CD14-positive monocyte (primary cell): ENCODE measurements at regions not wholly inside any gene's neighbourhood (a gene's known extent, or its start where the extent isn't known, plus 50 kb on each side); places are given as distances from the start of the nearest gene placed in this dataset.

Experiments
- DNase-seq, 3 donors: peaks; one replicate each; pipeline ENCODE4 v3.0.0-alpha.2; 2011 to 2022
- H2AFZ ChIP-seq: 2 replicates; pipeline ENCODE4 v1.6.0; 2012; ENCODE audit warnings: mild to moderate bottlenecking, low read depth, low read length, inconsistent platforms; ENCODE audit not compliant: insufficient read depth, poor library complexity, severe bottlenecking
- H3K27ac ChIP-seq, 2 donors: 1 replicate in 1 of 2; 2 replicates in 1 of 2; pipeline ENCODE4 v1.5.1; 2012 to 2013; ENCODE audit warnings: low read length in 2 of 2, control low read depth in 1 of 2, inconsistent platforms in 1 of 2, low read depth in 1 of 2, mild to moderate bottlenecking in 1 of 2
- H3K27me3 ChIP-seq, 2 donors: one replicate each; pipeline versions ENCODE4 v1.6.0 to v1.6.1; 2011 to 2013; ENCODE audit warnings: low read length in 2 of 2; ENCODE audit not compliant: control insufficient read depth in 2 of 2, insufficient read depth in 2 of 2
- H3K36me3 ChIP-seq, 2 donors: replicated peaks in 1 of 2; 1 replicate in 1 of 2; 2 replicates in 1 of 2; pipeline versions ENCODE4 v1.5.1 to v1.6.1; 2012 to 2013; ENCODE audit warnings: low read length in 2 of 2, control low read depth in 1 of 2, inconsistent platforms in 1 of 2, mild to moderate bottlenecking in 1 of 2; ENCODE audit not compliant: insufficient read depth in 2 of 2, control insufficient read depth in 1 of 2
- H3K4me1 ChIP-seq, 2 donors: 1 replicate in 1 of 2; 2 replicates in 1 of 2; pipeline versions ENCODE4 v1.5.1 to v1.6.1; 2012 to 2013; ENCODE audit warnings: low read length in 2 of 2, control low read depth in 1 of 2, inconsistent platforms in 1 of 2, mild to moderate bottlenecking in 1 of 2, moderate library complexity in 1 of 2; ENCODE audit not compliant: insufficient read depth in 2 of 2, control insufficient read depth in 1 of 2
- H3K4me2 ChIP-seq: replicated peaks from 2 replicates; pipeline ENCODE3; 2012; ENCODE audit warnings: low read length, moderate library complexity, mild to moderate bottlenecking; ENCODE audit not compliant: poor library complexity, severe bottlenecking; ENCODE audit errors: extremely low read depth
- H3K4me3 ChIP-seq, 3 experiments: fragments of 200-600 bp in 1 of 3; sonication (generic) in 1 of 3; replicated peaks in 1 of 3; 1 replicate in 2 of 3; 2 replicates in 1 of 3; pipeline ENCODE4 v1.5.1; 2011 to 2013; ENCODE audit warnings: low read length in 3 of 3, mild to moderate bottlenecking in 3 of 3, control low read depth in 2 of 3, low read depth in 2 of 3, inconsistent platforms in 1 of 3, moderate library complexity in 1 of 3
- H3K79me2 ChIP-seq: 2 replicates; pipeline ENCODE4 v1.6.0; 2012; ENCODE audit warnings: mild to moderate bottlenecking, control low read depth, inconsistent platforms, low read length, moderate library complexity; ENCODE audit not compliant: insufficient read depth
- H3K9ac ChIP-seq: 2 replicates; pipeline ENCODE4 v1.6.0; 2017; ENCODE audit warnings: low read length, mild to moderate bottlenecking; ENCODE audit not compliant: insufficient read depth, poor library complexity, severe bottlenecking
- H3K9me3 ChIP-seq, 2 donors: replicated peaks in 1 of 2; 1 replicate in 1 of 2; 2 replicates in 1 of 2; pipeline versions ENCODE4 v1.5.1 to v1.6.1; 2012 to 2013; ENCODE audit warnings: low read length in 2 of 2, control low read depth in 1 of 2; ENCODE audit not compliant: control insufficient read depth in 1 of 2, insufficient read depth in 1 of 2
- H4K20me1 ChIP-seq: 2 replicates; pipeline ENCODE4 v1.6.0; 2012; ENCODE audit warnings: mild to moderate bottlenecking, low read length, control low read depth, moderate library complexity; ENCODE audit not compliant: insufficient read depth
- H3K27ac Mint-ChIP-seq, 7 donors: one replicate each; pipeline ENCODE4 v1.8.0; 2020; ENCODE audit warnings: mild to moderate bottlenecking in 7 of 7, mixed read lengths in 7 of 7, moderate library complexity in 6 of 7, inconsistent platforms in 2 of 7
- H3K27me3 Mint-ChIP-seq, 3 donors: one replicate each; pipeline ENCODE4 v1.8.0; 2021 to 2022; ENCODE audit warnings: low read depth in 3 of 3, mild to moderate bottlenecking in 3 of 3, mixed read lengths in 3 of 3, moderate library complexity in 3 of 3, inconsistent platforms in 1 of 3
- H3K36me3 Mint-ChIP-seq, 2 donors: one replicate each; pipeline ENCODE4 v1.8.0; 2020; ENCODE audit warnings: mixed read lengths in 2 of 2, inconsistent platforms in 1 of 2, mild to moderate bottlenecking in 1 of 2
- H3K4me1 Mint-ChIP-seq: one replicate; pipeline ENCODE4 v1.8.0; 2020; ENCODE audit warnings: mild to moderate bottlenecking, mixed read lengths
- H3K4me3 Mint-ChIP-seq, 2 donors: one replicate each; pipeline ENCODE4 v1.8.0; 2020; ENCODE audit warnings: mild to moderate bottlenecking in 2 of 2, mixed read lengths in 2 of 2, moderate library complexity in 1 of 2
- H3K9me3 Mint-ChIP-seq, 7 donors: one replicate each; pipeline ENCODE4 v1.8.0; 2020 to 2022; ENCODE audit warnings: mixed read lengths in 7 of 7, mild to moderate bottlenecking in 6 of 7, moderate library complexity in 6 of 7, inconsistent platforms in 2 of 7
- CTCF ChIP-seq: fragments of 200-600 bp; IDR thresholded peaks from one replicate; pipeline ENCODE4 v1.8.0; 2022; ENCODE audit warnings: antibody characterized with exemption, mild to moderate bottlenecking
- WGBS: methylation state at CpG from one replicate; pipeline ENCODE4 v1.1.5; 2013; ENCODE audit warnings: missing lambda C conversion rate; ENCODE audit not compliant: insufficient coverage; 5-methylcytosine and 5-hydroxymethylcytosine counted together
- intact Hi-C, 2 donors: fragments of 100-400 bp; cut with micrococcal nuclease; formaldehyde crosslinking; loops; one replicate each; pipeline versions ENCODE4 v1.15.0 to v1.15.1; 2023

DNA sequence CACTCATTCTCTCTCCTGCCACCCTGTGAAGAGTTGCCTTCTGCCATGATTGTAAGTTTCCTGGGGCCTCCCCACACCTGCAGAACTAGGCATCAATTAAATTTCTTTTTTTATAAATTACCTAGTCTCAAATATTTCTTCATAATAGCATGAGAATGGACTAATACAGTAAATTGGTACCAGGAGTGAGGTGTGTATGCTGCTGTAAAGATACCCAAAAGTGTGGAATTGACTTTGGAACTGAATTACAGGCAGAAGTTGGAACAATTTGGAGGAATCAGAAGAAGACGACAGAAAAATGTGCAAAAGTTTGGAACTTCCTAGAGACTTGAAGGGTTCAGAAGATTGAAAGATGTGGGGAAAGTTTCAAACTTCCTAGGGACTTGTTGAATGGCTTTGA, 308.1 kb upstream of the TMPRSS15 start:
- Histone ChIP-seq H3K79me2 (no peaks in the 10 kb centered on the region), H3K27me3 (no peaks in the 10 kb centered on the region), H3K4me3 (no peak overlapping the region), H3K27ac (no peak overlapping the region), H2AFZ (no peak overlapping the region), H3K4me2 (no peak overlapping the region), H3K4me1 (no peaks in the 10 kb centered on the region), H4K20me1 (no peaks in the 10 kb centered on the region), H3K36me3 (no peaks in the 10 kb centered on the region), H3K9me3 (peaks cover 8 to 20% of the 10 kb centered on the region in 2 donors), H3K9ac (no peak overlapping the region)
- Mint-ChIP-seq H3K27ac (no peak overlapping the region), H3K27me3 (peaks cover 0 to 3% (median 0%) of the 10 kb centered on the region in 3 donors), H3K4me3 (no peak overlapping the region), H3K9me3 (peaks cover 0 to 23% (median 9%) of the 10 kb centered on the region in 7 donors), H3K36me3 (no peaks in the 10 kb centered on the region), H3K4me1 (no peaks in the 10 kb centered on the region)
- TF ChIP-seq CTCF: no peak
- WGBS: 90% methylated on average over 1 of the region's 1 CpG
- no peak for DNase-seq
- intact Hi-C loops: no loop called here

- H3K36me3 ChIP-seq: no peaks in the 10 kb centered on the region
- Mint-ChIP-seq H3K36me3 (no peaks in the 10 kb centered on the region), H3K4me3 (no peak overlapping the region), H3K9me3 (peaks cover 0 to 20% (median 9%) of the 10 kb centered on the region in 7 donors), H3K27ac (no peak overlapping the region), H3K27me3 (peaks cover 0 to 3% (median 1%) of the 10 kb centered on the region in 3 donors), H3K4me1 (no peaks in the 10 kb centered on the region)
- 67% methylated on average over 1 of the region's 3 CpGs for WGBS
- H3K9ac ChIP-seq: no peak overlapping the region
- no peak overlapping the region for H2AFZ ChIP-seq
- no peak for DNase-seq
- H3K9me3 ChIP-seq: peaks cover 8 to 22% of the 10 kb centered on the region in 2 donors
- H3K27me3 ChIP-seq: no peaks in the 10 kb centered on the region
- H3K4me3 ChIP-seq: no peak overlapping the region
- H3K4me1 ChIP-seq: no peaks in the 10 kb centered on the region
- H3K79me2 ChIP-seq: no peaks in the 10 kb centered on the region
- no peak overlapping the region for H3K4me2 ChIP-seq
- no peaks in the 10 kb centered on the region for H4K20me1 ChIP-seq
- intact Hi-C loops: no loop called here
- TF ChIP-seq CTCF: no peak
- no peak overlapping the region for H3K27ac ChIP-seq
Observed at GRCh38 chr21:18715606-18716005, 312.0 kb upstream of the TMPRSS15 start.
